ENCODE measurements at regions not wholly inside any gene's neighbourhood (a gene's known extent, or its start where the extent isn't known, plus 50 kb on each side); places are given as distances from the start of the nearest gene placed in this dataset.

- Histone ChIP-seq H3K27me3 (ENCODE audit: insufficient read depth, low read length) (no peaks in the 10 kb centered on the region), H4K20me1 (ENCODE audit: control insufficient read depth, insufficient read depth, insufficient read length) (no peaks in the 10 kb centered on the region), H3K4me1 (ENCODE audit: insufficient read depth, low read length) (no peaks in the 10 kb centered on the region), H3K23me2 (ENCODE audit: insufficient read length, low read depth, low read length, poor library complexity, severe bottlenecking) (no peaks in the 10 kb centered on the region), H2BK12ac (ENCODE audit: insufficient read length, low read depth, low read length) (no peak overlapping the region), H4K91ac (ENCODE audit: insufficient read length, low read depth, low read length) (no peak overlapping the region), H3K79me1 (ENCODE audit: insufficient read depth, low read depth, low read length, poor library complexity, severe bottlenecking) (no peaks in the 10 kb centered on the region), H2BK15ac (ENCODE audit: low read depth, low read length) (no peak overlapping the region), H3K27ac (ENCODE audit: insufficient read length, low read depth, low read length) (no peak overlapping the region), H3K9me3 (ENCODE audit: control insufficient read depth, low read depth, low read length) (no peaks in the 10 kb centered on the region), H2BK5ac (ENCODE audit: insufficient read length, low read length) (no peak overlapping the region), H3K9ac (ENCODE audit: extremely low read depth, insufficient read length, low read length) (no peak overlapping the region), H4K8ac (replicated peaks; ENCODE audit: insufficient read length, low read depth, low read length) (no peak overlapping the region), H2AFZ (ENCODE audit: low read length) (no peak overlapping the region), H3K4ac (ENCODE audit: low read depth, low read length) (no peak overlapping the region), H3K18ac (ENCODE audit: insufficient read length, low read depth, low read length) (no peak overlapping the region), H3K14ac (ENCODE audit: insufficient read depth, low read length) (no peak overlapping the region; the same call in 1 of the 2 replicates), H3K56ac (ENCODE audit: insufficient read length, low read depth, low read length) (no peak overlapping the region), H3K79me2 (ENCODE audit: insufficient read depth, low read length) (no peaks in the 10 kb centered on the region), H2AK5ac (ENCODE audit: insufficient read length, low read length) (no peak overlapping the region), H3K23ac (ENCODE audit: insufficient read length, low read depth, low read length) (no peak overlapping the region), H3T11ph (ENCODE audit: low read length) (no peak overlapping the region), H2BK120ac (ENCODE audit: low read depth, low read length, poor library complexity, severe bottlenecking) (no peak overlapping the region), H3K4me2 (ENCODE audit: insufficient read depth, insufficient read length, low read length) (no peak overlapping the region), H2BK20ac (ENCODE audit: low read depth, low read length, poor library complexity, severe bottlenecking) (no peak overlapping the region), H4K5ac (ENCODE audit: insufficient read length, low read depth, low read length) (no peak overlapping the region)
- Mint-ChIP-seq H3K4me1 (no peaks in the 10 kb centered on the region), H3K9me3 (peaks cover 0 to 2% of the 10 kb centered on the region in 2 experiments; a peak in 2 of 5 replicates), H3K36me3 (ENCODE audit: insufficient read depth in 1 of 3, low read depth in 3 of 3) (no peaks in the 10 kb centered on the region), H3K4me3 (no peak overlapping the region), H3K27ac (no peak overlapping the region), H3K27me3 (ENCODE audit: low read depth) (peaks cover 51% of the 10 kb centered on the region)
- no CpG with 5 or more reads among the region's 28 CpGs for WGBS (ENCODE audit: extremely low coverage, insufficient read length, low lambda C conversion rate)
- no peak for DNase-seq
- TF ChIP-seq CTCF (conservative IDR thresholded peaks at IDR 0.05) = no peak
Measured at GRCh38 chr7:157484411-157485081, 147.7 kb downstream of the DNAJB6 start.

All from H9 (cell line).